ENCODE measurements at regions not wholly inside any gene's neighbourhood (a gene's known extent, or its start where the extent isn't known, plus 50 kb on each side); places are given as distances from the start of the nearest gene placed in this dataset.

DNA sequence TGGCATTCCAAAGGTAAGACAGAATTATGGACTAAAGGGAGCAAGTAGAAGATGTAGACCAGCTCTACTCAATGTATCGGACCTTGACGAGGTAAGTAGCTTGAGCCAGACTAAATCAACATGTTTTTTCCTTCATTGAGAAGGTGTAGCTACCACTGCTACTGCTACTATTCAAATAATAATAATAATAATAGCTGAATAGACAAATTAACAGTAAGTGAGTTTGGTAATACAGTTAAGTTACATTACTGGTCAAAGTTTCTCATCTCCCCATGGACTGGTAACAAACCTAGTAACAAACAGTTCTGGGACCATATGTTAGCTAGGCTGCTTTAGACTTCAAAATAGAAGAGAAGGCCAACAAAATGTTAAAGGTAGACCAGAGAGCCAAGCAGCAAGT, 609.2 kb downstream of the TLE1 start:
- Histone ChIP-seq H3K9ac (ENCODE audit: insufficient read depth in 1 of 2, low read depth in 2 of 2, low read length in 2 of 2) (no peak overlapping the region), H3K27ac (ENCODE audit: extremely low read depth, low read depth, low read length) (no peak overlapping the region), H4K20me1 (replicated peaks; ENCODE audit: control insufficient read depth, insufficient read depth, low read length) (no peaks in the 10 kb centered on the region), H3K36me3 (ENCODE audit: control insufficient read depth, insufficient read depth, low read length) (no peaks in the 10 kb centered on the region), H3K9me3 (replicated peaks; ENCODE audit: control insufficient read depth, insufficient read depth, low read depth, low read length) (no peaks in the 10 kb centered on the region), H2AFZ (ENCODE audit: low read depth, low read length) (no peak overlapping the region), H3K4me1 (replicated peaks in 1 of 2; ENCODE audit: control insufficient read depth in 2 of 2, insufficient read depth in 2 of 2, low read length in 2 of 2) (no peaks in the 10 kb centered on the region), H3K4me2 (ENCODE audit: insufficient read depth, low read length) (no peak overlapping the region), H3K9me1 (ENCODE audit: control insufficient read depth, insufficient read depth, low read length) (no peaks in the 10 kb centered on the region), H3K27me3 (ENCODE audit: control insufficient read depth in 2 of 2, insufficient read depth in 2 of 2, low read length in 2 of 2) (no peaks in the 10 kb centered on the region), H3K79me2 (ENCODE audit: control insufficient read depth, insufficient read depth, low read length) (no peaks in the 10 kb centered on the region), H3K4me3 (no peak overlapping the region)
- ATAC-seq (no peak), FAIRE-seq (no peak), DNase-seq (ENCODE audit: extremely low read depth in 1 of 4, low spot score in 3 of 4) (no peak)
- in situ Hi-C loops (cut with MboI): no loop called here
- intact Hi-C loops (cut with micrococcal nuclease): no loop called here
- CTCF ChIA-PET (ENCODE audit: low intra/inter-chr PET ratio): no interaction called here
- 5% methylated on average over 2 of the region's 2 CpGs for WGBS (ENCODE audit: insufficient coverage, low coverage, missing lambda C conversion rate)
- no TSS peak for BruUV-seq (replicated peaks)
- TF ChIP-seq RNF2 (IDR thresholded peaks at IDR 0.05) (no peak), ZNF239 (CRISPR knock-in tag; IDR thresholded peaks at IDR 0.05) (no peak), ZNF431 (CRISPR knock-in tag; IDR thresholded peaks at IDR 0.05) (no peak), CEBPB (tag; IDR thresholded peaks at IDR 0.05) (no peak), ZBED1 (IDR thresholded peaks at IDR 0.05) (no peak)
- TF ChIP-seq, protein P1, sequence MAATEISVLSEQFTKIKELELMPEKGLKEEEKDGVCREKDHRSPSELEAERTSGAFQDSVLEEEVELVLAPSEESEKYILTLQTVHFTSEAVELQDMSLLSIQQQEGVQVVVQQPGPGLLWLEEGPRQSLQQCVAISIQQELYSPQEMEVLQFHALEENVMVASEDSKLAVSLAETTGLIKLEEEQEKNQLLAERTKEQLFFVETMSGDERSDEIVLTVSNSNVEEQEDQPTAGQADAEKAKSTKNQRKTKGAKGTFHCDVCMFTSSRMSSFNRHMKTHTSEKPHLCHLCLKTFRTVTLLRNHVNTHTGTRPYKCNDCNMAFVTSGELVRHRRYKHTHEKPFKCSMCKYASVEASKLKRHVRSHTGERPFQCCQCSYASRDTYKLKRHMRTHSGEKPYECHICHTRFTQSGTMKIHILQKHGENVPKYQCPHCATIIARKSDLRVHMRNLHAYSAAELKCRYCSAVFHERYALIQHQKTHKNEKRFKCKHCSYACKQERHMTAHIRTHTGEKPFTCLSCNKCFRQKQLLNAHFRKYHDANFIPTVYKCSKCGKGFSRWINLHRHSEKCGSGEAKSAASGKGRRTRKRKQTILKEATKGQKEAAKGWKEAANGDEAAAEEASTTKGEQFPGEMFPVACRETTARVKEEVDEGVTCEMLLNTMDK (IDR thresholded peaks at IDR 0.05; ENCODE audit: borderline replicate concordance, insufficient read depth, low read depth, low read length, poor library complexity, severe bottlenecking): no peak
- TF ChIP-seq, protein P2, sequence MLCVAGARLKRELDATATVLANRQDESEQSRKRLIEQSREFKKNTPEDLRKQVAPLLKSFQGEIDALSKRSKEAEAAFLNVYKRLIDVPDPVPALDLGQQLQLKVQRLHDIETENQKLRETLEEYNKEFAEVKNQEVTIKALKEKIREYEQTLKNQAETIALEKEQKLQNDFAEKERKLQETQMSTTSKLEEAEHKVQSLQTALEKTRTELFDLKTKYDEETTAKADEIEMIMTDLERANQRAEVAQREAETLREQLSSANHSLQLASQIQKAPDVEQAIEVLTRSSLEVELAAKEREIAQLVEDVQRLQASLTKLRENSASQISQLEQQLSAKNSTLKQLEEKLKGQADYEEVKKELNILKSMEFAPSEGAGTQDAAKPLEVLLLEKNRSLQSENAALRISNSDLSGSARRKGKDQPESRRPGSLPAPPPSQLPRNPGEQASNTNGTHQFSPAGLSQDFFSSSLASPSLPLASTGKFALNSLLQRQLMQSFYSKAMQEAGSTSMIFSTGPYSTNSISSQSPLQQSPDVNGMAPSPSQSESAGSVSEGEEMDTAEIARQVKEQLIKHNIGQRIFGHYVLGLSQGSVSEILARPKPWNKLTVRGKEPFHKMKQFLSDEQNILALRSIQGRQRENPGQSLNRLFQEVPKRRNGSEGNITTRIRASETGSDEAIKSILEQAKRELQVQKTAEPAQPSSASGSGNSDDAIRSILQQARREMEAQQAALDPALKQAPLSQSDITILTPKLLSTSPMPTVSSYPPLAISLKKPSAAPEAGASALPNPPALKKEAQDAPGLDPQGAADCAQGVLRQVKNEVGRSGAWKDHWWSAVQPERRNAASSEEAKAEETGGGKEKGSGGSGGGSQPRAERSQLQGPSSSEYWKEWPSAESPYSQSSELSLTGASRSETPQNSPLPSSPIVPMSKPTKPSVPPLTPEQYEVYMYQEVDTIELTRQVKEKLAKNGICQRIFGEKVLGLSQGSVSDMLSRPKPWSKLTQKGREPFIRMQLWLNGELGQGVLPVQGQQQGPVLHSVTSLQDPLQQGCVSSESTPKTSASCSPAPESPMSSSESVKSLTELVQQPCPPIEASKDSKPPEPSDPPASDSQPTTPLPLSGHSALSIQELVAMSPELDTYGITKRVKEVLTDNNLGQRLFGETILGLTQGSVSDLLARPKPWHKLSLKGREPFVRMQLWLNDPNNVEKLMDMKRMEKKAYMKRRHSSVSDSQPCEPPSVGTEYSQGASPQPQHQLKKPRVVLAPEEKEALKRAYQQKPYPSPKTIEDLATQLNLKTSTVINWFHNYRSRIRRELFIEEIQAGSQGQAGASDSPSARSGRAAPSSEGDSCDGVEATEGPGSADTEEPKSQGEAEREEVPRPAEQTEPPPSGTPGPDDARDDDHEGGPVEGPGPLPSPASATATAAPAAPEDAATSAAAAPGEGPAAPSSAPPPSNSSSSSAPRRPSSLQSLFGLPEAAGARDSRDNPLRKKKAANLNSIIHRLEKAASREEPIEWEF (CRISPR knock-in tag; IDR thresholded peaks at IDR 0.05): no peak
- TF ChIP-seq, protein P3, sequence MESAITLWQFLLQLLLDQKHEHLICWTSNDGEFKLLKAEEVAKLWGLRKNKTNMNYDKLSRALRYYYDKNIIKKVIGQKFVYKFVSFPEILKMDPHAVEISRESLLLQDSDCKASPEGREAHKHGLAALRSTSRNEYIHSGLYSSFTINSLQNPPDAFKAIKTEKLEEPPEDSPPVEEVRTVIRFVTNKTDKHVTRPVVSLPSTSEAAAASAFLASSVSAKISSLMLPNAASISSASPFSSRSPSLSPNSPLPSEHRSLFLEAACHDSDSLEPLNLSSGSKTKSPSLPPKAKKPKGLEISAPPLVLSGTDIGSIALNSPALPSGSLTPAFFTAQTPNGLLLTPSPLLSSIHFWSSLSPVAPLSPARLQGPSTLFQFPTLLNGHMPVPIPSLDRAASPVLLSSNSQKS (CRISPR knock-in tag; IDR thresholded peaks at IDR 0.05): no peak
- POLR2A ChIA-PET: no interaction called here
